ENCODE measurements at regions not wholly inside any gene's neighbourhood (a gene's known extent, or its start where the extent isn't known, plus 50 kb on each side); places are given as distances from the start of the nearest gene placed in this dataset.

- no peak for DNase-seq
These were observed 534.2 kb downstream of the LRFN5 start for GRCh38 chr14:42140831-42141279.

DNA sequence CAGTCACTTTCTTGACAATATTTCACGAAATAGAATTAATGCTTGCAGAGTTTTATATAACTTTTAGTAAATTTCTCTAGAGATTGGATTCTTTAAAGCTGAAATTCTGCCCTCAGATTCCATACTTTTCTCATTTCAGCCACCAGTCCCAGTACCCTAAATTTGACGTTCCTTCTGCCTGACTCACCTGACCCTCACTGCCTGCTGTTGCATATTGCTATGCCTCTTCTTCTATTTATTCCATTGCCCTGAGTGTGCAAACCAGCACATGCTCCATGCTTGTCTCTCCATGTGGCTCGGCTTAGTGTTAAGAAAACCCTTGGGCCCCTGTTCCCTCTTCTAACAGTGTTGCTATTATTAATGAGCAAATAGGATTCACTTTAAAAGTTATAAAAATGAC is 533.3 kb downstream of the LRFN5 start:
- no peak for DNase-seq

DNA sequence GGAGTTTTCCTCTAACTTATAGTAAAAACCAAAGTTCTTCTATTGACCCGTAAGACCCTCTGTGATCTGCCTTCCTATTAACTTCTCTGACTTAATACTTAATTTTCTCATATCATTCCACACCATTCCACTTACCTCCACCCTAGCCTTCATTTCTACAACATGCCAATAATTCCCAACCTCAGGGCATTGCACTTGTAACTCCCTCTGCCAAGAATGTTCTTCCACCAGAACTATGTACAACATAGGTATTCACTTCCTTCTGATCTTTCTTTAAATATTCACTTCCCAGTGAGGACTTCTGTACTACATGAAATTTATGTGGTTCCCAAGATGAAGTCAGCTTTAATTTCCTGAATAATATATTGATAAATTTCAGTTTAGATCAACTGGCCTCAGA is 531.7 kb downstream of the LRFN5 start:
- DNase-seq, result no peak

DNA sequence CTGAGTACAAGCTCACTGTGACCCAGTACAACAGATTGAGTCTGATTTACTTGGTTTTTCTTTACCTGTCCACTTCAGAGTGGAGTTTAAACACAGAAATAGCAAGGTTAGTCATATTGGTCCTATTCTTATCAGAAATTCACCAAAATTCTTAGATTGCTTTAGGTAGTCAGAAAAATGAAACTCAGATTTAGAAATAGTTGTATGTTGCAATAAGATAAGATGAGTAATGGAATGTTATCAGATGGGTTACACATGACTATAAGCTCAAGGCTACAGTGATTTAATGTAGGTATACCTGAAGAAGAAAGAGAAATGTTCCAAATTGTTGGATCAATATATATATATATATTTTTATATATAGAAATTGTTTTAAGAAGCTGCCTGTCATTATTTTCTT is 524.1 kb downstream of the LRFN5 start:
- no peak for DNase-seq

DNA sequence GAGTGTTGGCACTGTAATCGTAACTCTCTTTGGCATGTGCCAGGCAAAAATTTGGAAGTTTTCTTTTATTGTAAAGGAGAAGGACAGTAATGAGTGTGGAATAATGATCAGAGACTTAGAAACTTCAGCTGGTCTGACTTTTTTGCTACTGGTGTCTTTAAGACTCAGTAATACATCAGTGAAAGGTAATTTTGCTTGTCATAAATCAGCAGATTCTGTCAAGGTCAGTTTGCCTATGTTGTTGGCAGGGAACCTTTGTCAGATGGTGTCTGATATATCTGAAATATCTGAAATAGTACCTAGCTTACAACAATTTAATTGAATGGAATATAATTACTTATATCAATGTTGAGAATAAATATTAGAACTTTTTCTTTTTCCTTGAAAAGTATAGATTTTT is 516.9 kb downstream of the LRFN5 start:
- DNase-seq, result no peak

DNA sequence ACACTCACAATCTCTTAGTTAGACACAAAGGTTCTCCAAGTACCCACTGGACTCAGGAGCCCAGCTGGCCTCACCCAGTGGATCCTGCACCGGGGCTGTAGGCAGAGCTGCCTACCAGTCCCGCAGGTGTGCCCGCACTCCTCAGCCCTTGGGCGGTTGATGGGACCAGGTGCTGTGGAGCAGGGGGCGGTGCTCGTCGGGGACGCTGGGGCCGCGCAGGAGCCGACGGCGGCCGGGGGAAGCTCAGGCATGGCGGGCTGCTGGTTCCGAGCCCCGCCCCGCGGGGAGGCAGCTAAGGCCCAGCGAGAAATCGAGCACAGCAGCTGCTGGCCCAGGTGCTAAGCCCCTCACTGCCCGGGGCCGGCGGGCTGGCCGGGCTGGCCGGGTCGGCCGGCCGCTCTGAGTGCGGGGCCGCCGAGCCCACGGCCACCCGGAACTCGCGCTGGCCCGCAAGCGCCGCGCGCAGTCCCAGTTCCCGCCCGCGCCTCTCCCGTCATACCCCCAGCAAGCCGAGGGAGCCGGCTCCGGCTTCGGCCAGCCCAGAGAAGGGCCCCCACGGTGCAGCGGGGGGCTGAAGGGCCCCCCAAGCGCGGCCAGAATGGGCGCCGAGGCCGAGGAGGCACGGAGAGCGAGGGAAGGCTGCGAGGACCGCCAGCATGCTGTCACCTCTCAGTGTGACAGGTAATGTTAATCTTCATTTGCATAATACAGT is 506.8 kb downstream of the LRFN5 start:
- DNase-seq, result no peak

DNA sequence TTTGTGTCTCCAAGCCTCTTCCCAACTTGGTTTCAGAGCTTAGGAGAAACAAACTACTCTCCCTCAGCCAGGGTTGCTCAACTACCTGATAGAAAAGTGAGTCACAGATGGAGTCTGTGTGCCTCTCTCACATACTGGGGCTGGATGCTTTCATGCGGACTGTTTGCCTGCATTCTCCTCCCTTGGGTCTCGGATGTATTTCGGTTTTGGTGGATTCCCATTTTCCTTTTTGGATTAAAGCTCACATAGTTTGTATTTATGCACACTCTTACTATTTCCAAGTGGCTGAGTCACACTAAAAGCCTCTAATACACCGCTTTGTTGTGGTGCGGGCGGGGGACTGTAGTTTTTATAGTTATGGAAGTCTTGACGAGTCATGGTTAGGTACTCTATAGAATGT is 505.4 kb downstream of the LRFN5 start:
- DNase-seq, result no peak

DNA sequence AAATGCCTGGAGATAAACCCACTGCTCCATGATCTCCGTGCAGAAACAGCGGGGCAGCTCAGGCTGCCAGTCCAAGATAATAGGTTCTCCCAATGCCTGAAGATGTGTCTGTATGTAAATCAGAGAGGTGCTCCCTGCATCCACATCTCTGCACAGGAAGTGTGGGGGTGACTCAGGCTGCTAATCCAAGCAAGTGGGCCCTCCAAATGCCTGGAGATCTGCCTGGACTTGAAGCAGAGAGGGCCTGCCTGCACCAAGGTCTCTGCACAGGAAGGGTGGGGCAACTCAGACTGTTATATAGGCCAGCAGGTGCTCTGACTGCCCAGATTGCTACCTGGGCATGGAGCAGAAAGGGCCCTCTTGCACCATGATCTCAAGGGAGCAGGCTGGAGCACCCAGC is 504.7 kb downstream of the LRFN5 start:
- no peak for DNase-seq

DNA sequence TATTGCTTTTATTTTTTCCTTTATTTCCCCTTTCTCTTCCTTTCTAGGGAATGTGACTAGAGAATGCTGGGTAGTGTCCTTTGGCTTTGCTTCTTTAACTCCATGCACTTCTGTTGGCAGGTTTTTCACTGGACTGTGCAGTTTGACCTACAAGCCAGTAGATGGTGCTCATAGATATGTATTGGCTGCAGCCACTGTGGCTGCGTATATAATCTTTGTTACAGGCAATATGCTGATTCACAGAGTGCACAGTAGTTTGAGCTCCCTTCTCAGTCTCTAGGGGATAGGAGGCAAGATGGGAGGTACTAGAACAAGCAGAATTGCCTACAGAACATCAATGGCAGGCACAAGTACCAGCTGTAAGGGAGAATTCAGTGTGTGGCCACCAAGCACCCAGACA is 503.5 kb downstream of the LRFN5 start:
- peak in 1 of 2 donors; percentile 28 for DNase-seq

DNA sequence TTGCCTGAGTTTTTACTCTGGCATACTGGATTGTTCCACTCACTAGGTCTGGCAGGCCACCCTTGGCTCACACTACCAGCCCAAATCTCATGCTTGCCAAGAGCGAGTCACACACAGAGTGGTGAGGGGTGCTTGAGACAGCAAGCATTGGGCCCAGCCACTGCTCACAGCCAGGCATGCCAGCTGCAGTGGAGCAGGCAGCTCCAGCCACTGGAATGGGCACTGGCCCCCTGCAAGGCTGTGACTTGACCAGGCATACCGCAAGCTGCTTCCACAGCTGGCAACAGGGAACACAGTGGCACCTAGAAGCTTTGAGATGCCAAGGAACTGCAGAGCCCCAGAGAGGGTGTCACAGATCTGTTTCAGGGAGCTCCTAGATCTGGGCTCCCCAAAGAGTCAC is 488.5 kb downstream of the LRFN5 start:
- no peak for DNase-seq

DNA sequence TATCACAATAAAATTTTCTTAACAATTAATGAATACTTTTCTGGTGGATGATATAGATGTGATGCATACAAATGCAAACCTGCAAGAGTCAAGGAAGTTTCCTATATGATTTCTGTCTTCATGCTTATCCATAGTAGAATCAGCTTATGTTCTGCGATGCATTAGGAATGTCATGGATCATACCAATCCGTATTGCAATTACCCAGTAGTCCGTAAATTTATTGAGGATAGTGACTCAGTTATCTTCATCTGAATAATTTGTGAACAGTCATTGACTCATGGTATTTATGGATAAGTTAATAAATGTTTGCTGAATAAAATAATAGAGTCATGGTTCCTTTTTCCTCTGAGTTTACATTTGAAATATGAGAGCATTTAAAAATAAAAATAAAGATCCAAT is 483.4 kb downstream of the LRFN5 start:
- DNase-seq, result no peak

GRCh38 chr14:42079911-42080310 is 473.2 kb downstream of the LRFN5 start:
- no peak for DNase-seq

DNA sequence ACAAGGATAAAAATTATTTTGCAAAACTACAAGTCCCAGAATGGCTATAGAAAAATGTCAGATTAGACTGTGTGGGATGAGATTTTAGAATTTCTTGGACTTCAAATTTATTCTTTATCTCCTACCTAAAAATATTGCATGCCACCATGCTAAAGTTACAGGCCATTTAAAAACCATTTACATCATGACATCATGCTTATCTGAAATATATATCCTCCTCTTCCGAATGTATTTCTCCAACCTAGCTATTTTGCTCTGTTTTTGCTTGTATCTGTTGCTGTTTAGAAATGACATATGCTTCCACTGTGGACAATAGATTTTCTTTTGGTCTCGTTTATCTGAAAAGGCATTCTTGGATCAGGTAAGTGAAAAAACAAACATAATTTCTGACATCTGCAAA is 471.7 kb downstream of the LRFN5 start:
- no peak for DNase-seq

DNA sequence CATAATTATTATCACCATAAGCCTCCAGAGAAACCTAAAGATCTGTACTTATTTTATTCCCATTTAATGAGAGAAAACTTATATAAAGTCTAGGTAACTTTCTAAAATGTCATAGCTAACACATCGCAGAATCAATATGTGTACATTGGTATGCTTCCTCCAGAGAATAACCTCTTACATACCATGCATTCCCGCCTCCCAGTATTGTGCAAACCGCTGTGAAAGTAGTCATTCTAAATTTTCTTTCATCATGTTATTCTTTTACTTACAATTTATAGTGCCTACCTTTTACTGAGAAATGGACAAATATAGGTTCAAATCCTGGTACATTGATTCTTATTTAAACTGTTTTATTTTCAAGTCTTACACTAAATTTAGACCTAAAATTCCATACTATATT is 463.4 kb downstream of the LRFN5 start:
- no peak for DNase-seq

GRCh38 chr14:42057111-42057510 is 450.4 kb downstream of the LRFN5 start:
- no peak for DNase-seq

DNA sequence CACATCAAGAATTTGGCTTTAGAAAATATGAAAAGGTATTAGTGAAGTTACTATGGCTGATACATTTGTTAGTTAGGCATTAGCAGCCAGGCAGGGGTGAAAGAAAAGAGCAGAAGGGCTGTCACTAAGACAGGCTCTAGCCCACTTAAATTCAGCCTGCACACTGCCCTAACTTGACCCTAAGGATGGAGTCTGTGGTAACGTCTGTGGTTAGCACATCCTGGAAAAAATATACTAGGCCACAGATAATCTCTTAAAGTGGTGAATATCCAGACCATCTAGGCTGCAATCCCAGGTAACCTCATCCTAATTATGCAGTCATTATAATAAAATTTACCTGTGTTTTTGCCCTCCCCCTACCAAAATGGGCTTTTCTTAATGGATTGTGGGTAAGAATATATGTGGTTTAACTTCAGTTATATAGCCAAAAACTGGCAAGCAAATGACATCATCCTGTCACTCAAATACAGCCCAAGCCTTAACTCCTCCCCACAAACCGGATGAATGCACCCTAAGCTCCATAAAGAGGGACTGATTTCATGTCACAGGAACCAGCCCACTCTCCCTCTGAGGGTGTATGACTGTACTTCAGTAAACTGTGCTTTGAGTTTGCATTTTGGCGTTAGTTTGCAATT is 440.9 kb downstream of the LRFN5 start:
- DNase-seq, result no peak

DNA sequence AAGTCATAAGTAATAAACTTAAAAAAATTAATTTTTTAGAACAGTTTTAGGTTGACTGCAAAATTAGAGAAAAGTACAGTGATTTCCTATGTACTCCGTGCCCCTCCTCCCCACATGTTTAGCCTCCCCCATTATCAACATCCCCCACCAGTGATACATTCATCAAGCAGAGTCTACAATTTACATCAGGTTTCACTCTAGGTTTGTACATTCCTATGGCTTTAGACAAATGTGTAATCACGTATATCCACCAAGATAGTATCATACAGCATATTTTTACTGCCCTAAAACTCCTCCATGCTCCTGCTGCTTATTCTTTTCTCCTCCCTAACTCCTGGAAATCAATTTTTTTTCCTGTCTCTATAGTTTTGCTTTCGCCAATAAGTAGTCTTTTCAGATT is 438.7 kb downstream of the LRFN5 start:
- DNase-seq, result no peak

DNA sequence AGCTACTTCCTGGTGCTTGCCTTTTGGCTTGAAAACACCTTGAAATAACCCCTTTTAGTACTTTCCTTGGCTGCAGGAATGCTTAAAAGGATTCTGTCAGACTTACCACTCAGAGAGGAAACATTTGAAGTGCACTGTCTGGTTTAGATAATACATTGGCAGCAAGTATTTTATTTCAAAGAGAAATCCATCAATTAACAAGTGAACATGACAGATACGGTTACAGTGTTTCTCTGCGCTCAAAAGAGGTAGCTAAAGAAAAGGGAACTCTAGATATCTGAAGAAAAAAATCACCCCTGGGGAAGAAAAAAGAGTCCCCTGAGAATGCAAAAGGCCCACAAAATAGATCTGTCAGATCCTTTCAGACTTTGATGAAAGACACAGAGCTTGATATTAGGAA is 421.9 kb downstream of the LRFN5 start:
- DNase-seq, result no peak

DNA sequence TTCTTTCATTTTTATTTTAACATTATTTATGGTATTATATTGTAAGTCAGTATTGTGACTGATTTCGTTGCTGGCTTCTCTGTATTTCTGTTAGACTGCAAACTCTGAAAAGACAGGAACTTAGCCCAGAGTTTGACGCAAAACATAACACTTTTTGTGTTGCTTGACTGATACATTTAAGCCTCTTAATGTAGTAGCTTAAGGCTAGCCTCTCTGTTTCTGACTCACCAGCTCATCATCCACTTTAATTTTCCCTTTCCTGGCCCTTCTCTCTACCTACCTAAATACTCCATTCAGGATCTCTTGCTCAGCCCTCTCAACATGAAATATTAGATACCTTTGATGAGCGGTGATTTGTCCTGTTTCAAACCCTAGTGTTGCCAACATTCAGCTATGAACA is 420.6 kb downstream of the LRFN5 start:
- DNase-seq, result no peak

DNA sequence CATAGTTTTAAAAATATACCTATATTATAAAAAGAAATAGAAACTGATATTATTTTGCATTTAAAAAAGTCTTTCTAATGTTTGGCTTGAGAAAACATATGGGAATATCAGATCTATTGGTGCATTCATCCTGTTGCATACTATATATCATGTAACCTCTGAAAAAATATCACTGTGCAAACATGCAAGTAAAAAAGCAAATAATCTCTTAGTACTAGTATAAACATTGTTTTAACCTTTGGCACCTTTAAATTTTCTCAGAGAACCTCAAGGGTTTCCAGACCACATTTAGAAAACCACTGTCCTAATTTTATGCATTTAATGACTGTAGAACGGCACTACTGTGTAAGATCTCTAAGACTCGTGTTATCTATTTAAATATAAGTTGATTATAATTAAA is 416.8 kb downstream of the LRFN5 start:
- DNase-seq, result no peak

DNA sequence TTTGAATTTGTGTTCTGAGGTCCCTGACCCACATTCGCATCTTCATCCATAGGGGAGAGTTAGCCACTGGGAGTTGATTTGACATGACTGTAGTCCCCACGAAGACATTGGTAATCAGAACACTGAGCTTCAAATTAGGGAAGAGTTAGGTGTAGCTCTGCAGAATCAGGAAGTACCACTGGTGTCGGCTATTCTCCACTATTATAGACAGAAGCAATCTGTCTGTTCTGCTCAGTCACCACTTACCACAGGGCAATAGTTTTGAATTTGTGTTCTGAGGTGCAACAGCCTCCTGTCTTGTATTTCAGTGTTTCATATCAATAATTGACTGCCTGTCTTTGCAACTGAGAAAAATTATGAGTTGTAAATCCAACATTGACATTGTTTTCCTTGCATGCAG is 407.6 kb downstream of the LRFN5 start:
- no peak for DNase-seq

DNA sequence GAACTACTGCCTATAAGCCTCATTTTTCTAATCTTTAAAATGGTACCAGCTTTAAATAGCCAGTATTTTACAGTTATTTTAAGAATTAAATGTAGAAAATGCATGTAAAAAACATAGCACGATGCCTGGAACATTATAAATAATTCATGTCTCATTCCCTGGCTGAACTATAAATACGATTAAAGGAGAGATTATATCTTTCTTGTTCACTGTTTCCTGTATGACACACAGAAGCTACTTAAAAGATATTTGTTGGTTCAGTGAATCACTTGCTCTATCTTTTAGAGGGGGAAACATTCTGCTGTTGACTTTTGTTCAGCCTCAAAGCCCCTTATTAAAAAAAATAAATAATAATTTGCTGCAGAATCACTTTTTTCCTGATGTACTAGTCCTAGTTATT is 406.9 kb downstream of the LRFN5 start:
- no peak for DNase-seq

GRCh38 chr14:42013153-42013552 is 406.5 kb downstream of the LRFN5 start:
- no peak for DNase-seq

DNA sequence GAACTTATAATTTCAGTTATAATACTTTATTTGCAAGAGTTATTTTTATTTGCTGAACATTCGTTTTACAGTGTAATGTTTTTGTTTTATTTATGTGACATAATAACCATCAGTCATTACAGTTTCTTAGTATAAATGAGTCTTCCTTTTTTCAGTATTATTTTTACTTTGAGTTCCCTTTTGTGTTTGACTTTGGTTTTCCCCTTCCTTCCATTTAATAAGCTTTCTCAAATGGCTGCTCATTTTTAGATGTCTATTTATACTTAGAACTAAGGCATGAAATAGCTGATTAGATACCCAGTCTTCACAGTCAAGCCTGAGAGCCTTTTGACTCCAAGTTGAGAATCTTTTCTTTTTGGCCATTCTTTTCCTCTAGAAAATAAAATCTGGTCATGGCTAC is 404.5 kb downstream of the LRFN5 start:
- no peak for DNase-seq

GRCh38 chr14:42004321-42004720 is 397.6 kb downstream of the LRFN5 start:
- no peak for DNase-seq

Measured in inflammatory macrophage treated with lipopolysaccharide for 1 hour (primary cell).